Endothelial cell of umbilical vein (primary cell): ENCODE measurements at regions not wholly inside any gene's neighbourhood (a gene's known extent, or its start where the extent isn't known, plus 50 kb on each side); places are given as distances from the start of the nearest gene placed in this dataset.

Experiments used
- BruUV-seq: library from RNA; stranded (reverse); fragments of 400-500 nt; replicated peaks from 2 replicates; lab custom pipeline; 2021; lab: Mats Ljungman, UMichigan
- CTCF ChIA-PET: fragments of 300-600, 350-600 bp; sonication (Branson Sonifier 250); formaldehyde crosslinking; loops from one replicate; lab custom pipeline; 2021; ENCODE audit warnings: antibody characterized with exemption, inconsistent platforms; lab: Charles Lee
- POLR2A ChIA-PET: fragments of 300-600, 350-600 bp; sonication (Branson Sonifier 250); formaldehyde crosslinking; loops from one replicate; lab custom pipeline; 2021; ENCODE audit warnings: antibody characterized with exemption, inconsistent platforms; lab: Charles Lee
- DNase-seq: peaks from one replicate; pipeline ENCODE4 v3.0.0-alpha.2; 2011; ENCODE audit warnings: low read depth, low spot score
- FAIRE-seq: peaks from 2 replicates; lab custom pipeline; 2011; peaks lifted over from hg19 to GRCh38; lab: Jason Lieb, UNC
- H2AFZ ChIP-seq: 2 replicates; pipeline ENCODE4 v1.6.0; 2012; ENCODE audit warnings: low read depth, low read length, control low read depth, inconsistent platforms
- H3K27ac ChIP-seq: 2 replicates; pipeline ENCODE4 v1.5.1; 2011; ENCODE audit warnings: low read depth, mild to moderate bottlenecking, control low read depth, low read length, moderate library complexity; ENCODE audit not compliant: insufficient read depth
- H3K27me3 ChIP-seq, 2 experiments: 2 replicates each; pipeline versions ENCODE4 v1.6.0 to v1.6.1; 2011; ENCODE audit warnings: low read length in 2 of 2, mixed read lengths in 1 of 2; ENCODE audit not compliant: control insufficient read depth in 2 of 2, insufficient read depth in 2 of 2
- H3K36me3 ChIP-seq, 2 experiments: 2 replicates in 1 of 2; 3 replicates in 1 of 2; pipeline ENCODE4 v1.5.1; 2011; ENCODE audit warnings: low read length in 2 of 2, mild to moderate bottlenecking in 1 of 2, moderate library complexity in 1 of 2; ENCODE audit not compliant: control insufficient read depth in 2 of 2, insufficient read depth in 2 of 2; ENCODE audit errors: extremely low read depth in 1 of 2
- H3K4me1 ChIP-seq: 3 replicates; pipeline ENCODE4 v1.5.1; 2011; ENCODE audit warnings: mild to moderate bottlenecking, low read length; ENCODE audit not compliant: control insufficient read depth, insufficient read depth; ENCODE audit errors: extremely low read depth
- H3K4me2 ChIP-seq: 2 replicates; pipeline ENCODE4 v1.6.1; 2011; ENCODE audit warnings: low read length, control low read depth, mixed read lengths; ENCODE audit not compliant: insufficient read depth
- H3K4me3 ChIP-seq, 3 experiments: fragments of 200-600 bp in 1 of 3; sonication (generic), shearing (Covaris generic) in 1 of 3; replicated peaks in 1 of 3; 2 replicates each; pipeline ENCODE4 v1.5.1; 2011 to 2016; ENCODE audit warnings: control low read depth in 3 of 3, low read length in 3 of 3, mild to moderate bottlenecking in 2 of 3, inconsistent platforms in 1 of 3, low read depth in 1 of 3, moderate library complexity in 1 of 3; ENCODE audit not compliant: insufficient read depth in 1 of 3
- H3K79me2 ChIP-seq: 2 replicates; pipeline ENCODE4 v1.6.0; 2012; ENCODE audit warnings: low read length, inconsistent platforms; ENCODE audit not compliant: control insufficient read depth, insufficient read depth
- H3K9ac ChIP-seq: replicated peaks from 2 replicates; pipeline ENCODE3; 2011; ENCODE audit warnings: low read length, control low read depth; ENCODE audit not compliant: insufficient read depth; ENCODE audit errors: extremely low read depth
- H3K9me1 ChIP-seq: replicated peaks from 3 replicates; pipeline ENCODE4 v1.6.0; 2011; ENCODE audit warnings: mild to moderate bottlenecking, low read length; ENCODE audit not compliant: control insufficient read depth, insufficient read depth; ENCODE audit errors: extremely low read depth
- H3K9me3 ChIP-seq: replicated peaks from 2 replicates; pipeline ENCODE4 v1.5.1; 2012; ENCODE audit warnings: low read length, inconsistent platforms; ENCODE audit not compliant: control insufficient read depth, insufficient read depth
- H4K20me1 ChIP-seq: replicated peaks from 2 replicates; pipeline ENCODE3; 2011; ENCODE audit warnings: mild to moderate bottlenecking, low read length; ENCODE audit not compliant: control insufficient read depth, insufficient read depth; ENCODE audit errors: extremely low read depth
- EZH2 ChIP-seq: IDR thresholded peaks from 2 replicates; pipeline ENCODE4 v1.6.1; 2012; ENCODE audit warnings: borderline replicate concordance, low read depth, mild to moderate bottlenecking, moderate library complexity, low read length, inconsistent platforms; ENCODE audit not compliant: severe bottlenecking
- FOS ChIP-seq: IDR thresholded peaks from 2 replicates; pipeline ENCODE4 v1.6.1; 2011; ENCODE audit warnings: mild to moderate bottlenecking, low read length, moderate library complexity, borderline replicate concordance; ENCODE audit not compliant: insufficient read depth
- GATA2 ChIP-seq: IDR thresholded peaks from 2 replicates; pipeline ENCODE4 v1.7.0; 2011; ENCODE audit warnings: low read depth, mild to moderate bottlenecking, moderate library complexity, mixed read lengths, low read length; ENCODE audit not compliant: insufficient read length, insufficient read depth
- JUN ChIP-seq: IDR thresholded peaks from 2 replicates; pipeline ENCODE4 v1.6.1; 2011; ENCODE audit warnings: borderline replicate concordance, low read depth; ENCODE audit not compliant: insufficient read length, insufficient read depth
- MYC ChIP-seq: IDR thresholded peaks from one replicate; pipeline ENCODE4 v1.6.1; 2011; ENCODE audit warnings: mild to moderate bottlenecking, low read depth, low read length
- POLR2A ChIP-seq: IDR thresholded peaks from 2 replicates; pipeline ENCODE4 v1.6.1; 2012; ENCODE audit warnings: low read depth, mild to moderate bottlenecking, control low read depth, low read length
- POLR2AphosphoS5 ChIP-seq: IDR thresholded peaks from 2 replicates; pipeline ENCODE4 v1.6.1; 2012; ENCODE audit warnings: low read depth, mild to moderate bottlenecking, control low read depth, low read length, moderate library complexity; ENCODE audit not compliant: insufficient read depth
- dilution Hi-C: fragments of 300-500 bp; cut with MboI; formaldehyde crosslinking; loops from one replicate; pipeline ENCODE4 v1.15.0; 2019; ENCODE audit warnings: low sequenced_read_pairs; ENCODE audit not compliant: extremely low pct_ligation_motif_present
- intact Hi-C: fragments of 100-400 bp; cut with micrococcal nuclease; formaldehyde crosslinking; loops from one replicate; pipeline ENCODE4 v1.10.0; 2022
- TF ChIP-seq, protein P1 (sequence below), 2 donors: IDR thresholded peaks; 1 replicate in 1 of 2; 2 replicates in 1 of 2; pipeline ENCODE4 v1.5.1; 2011; ENCODE audit warnings: low read length in 2 of 2, mild to moderate bottlenecking in 2 of 2, moderate library complexity in 2 of 2, control low read depth in 1 of 2, inconsistent platforms in 1 of 2, low read depth in 1 of 2; ENCODE audit not compliant: insufficient read depth in 1 of 2; ENCODE audit errors: extremely low read depth in 1 of 2
- TF ChIP-seq, protein P2 (sequence below): IDR thresholded peaks from 2 replicates; pipeline ENCODE4 v1.6.1; 2011; ENCODE audit not compliant: insufficient read depth, insufficient read length

DNA sequence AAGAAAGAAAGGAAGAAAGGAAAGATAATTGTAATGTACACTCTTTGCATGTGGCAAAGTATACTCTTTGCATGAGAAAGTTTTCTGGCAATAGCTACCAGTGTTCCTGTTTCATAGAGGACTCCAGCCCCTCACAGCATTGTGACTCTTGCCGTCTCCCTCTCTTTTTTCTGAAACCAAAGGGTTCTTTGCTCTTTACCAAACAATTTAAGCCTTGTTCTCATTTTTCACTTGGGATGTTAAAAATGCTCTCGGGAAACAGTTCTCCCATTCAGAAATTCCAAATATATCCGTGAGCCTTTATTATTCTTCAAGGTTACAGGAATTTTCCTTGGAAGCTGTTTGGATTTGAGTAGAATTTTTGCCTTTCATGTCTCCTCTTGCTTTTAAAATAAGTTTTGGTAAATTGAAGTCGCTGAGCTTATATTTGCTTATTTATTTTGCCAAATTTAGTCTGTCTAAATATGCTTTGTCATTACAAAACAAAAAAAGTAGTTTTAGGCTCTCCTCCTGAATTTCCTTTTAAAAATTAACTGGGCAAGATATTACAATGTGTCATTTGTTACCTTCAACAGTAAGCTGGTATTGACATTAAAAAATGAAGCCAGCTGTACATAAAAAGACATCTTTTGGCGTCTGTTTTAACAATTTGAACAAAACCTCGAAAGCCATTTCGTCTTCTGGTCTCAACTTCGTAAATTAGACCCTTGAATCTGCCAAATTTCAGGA, 103.8 kb upstream of the ARMC2 start:
- FAIRE-seq (no peak), DNase-seq (no peak)
- Histone ChIP-seq H3K27me3 (peaks cover 0 to 5% of the 10 kb centered on the region in 2 experiments), H3K4me1 (peaks cover 10% of the 10 kb centered on the region), H3K9me1 (no peaks in the 10 kb centered on the region), H3K36me3 (no peaks in the 10 kb centered on the region), H3K27ac (no peak overlapping the region), H3K79me2 (no peaks in the 10 kb centered on the region), H3K9ac (no peak overlapping the region), H3K9me3 (no peaks in the 10 kb centered on the region), H4K20me1 (no peaks in the 10 kb centered on the region), H3K4me2 (no peak overlapping the region), H3K4me3 (no peak overlapping the region), H2AFZ (no peak overlapping the region)
- no TSS peak for BruUV-seq
- POLR2A ChIA-PET: no interaction called here
- dilution Hi-C loops (no loop called here), intact Hi-C loops (no loop called here)
- CTCF ChIA-PET: interaction anchor here (1.3 kb wide), 1 partner anchor 12 kb away, joined by 4 read pairs; no protein-coding TSS in a partner anchor
- no peak for TF ChIP-seq POLR2AphosphoS5
- TF ChIP-seq MYC: no peak
- TF ChIP-seq EZH2: no peak
- TF ChIP-seq, protein P1, sequence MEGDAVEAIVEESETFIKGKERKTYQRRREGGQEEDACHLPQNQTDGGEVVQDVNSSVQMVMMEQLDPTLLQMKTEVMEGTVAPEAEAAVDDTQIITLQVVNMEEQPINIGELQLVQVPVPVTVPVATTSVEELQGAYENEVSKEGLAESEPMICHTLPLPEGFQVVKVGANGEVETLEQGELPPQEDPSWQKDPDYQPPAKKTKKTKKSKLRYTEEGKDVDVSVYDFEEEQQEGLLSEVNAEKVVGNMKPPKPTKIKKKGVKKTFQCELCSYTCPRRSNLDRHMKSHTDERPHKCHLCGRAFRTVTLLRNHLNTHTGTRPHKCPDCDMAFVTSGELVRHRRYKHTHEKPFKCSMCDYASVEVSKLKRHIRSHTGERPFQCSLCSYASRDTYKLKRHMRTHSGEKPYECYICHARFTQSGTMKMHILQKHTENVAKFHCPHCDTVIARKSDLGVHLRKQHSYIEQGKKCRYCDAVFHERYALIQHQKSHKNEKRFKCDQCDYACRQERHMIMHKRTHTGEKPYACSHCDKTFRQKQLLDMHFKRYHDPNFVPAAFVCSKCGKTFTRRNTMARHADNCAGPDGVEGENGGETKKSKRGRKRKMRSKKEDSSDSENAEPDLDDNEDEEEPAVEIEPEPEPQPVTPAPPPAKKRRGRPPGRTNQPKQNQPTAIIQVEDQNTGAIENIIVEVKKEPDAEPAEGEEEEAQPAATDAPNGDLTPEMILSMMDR (IDR thresholded peaks at IDR 0.05; ENCODE audit: extremely low read depth in 1 of 2, insufficient read depth in 1 of 2, low read depth in 1 of 2, low read length in 2 of 2): no peak
- TF ChIP-seq FOS: no peak
- no peak for TF ChIP-seq JUN
- TF ChIP-seq GATA2: no peak
- TF ChIP-seq, protein P2, sequence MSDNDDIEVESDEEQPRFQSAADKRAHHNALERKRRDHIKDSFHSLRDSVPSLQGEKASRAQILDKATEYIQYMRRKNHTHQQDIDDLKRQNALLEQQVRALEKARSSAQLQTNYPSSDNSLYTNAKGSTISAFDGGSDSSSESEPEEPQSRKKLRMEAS: no peak
- TF ChIP-seq POLR2A: no peak
